GM12878 (cell line): ENCODE measurements at regions not wholly inside any gene's neighbourhood (a gene's known extent, or its start where the extent isn't known, plus 50 kb on each side); places are given as distances from the start of the nearest gene placed in this dataset.

Experiments
- ATAC-seq: fragments of 200-7000 bp; cut with Tn5 transposase; 3 replicates; pipeline ENCODE4 v1.9.1; 2020; ENCODE audit warnings: mild to moderate bottlenecking, moderate library complexity
- BruUV-seq: library from RNA; stranded (reverse); fragments of 400-500 nt; replicated peaks from 2 replicates; lab custom pipeline; 2021; lab: Mats Ljungman, UMichigan
- CTCF ChIA-PET: fragments of 300-600 bp; sonication (Branson Sonifier 250); formaldehyde crosslinking; extraction: SDS; loops from one replicate; lab custom pipeline; 2021; ENCODE audit warnings: inconsistent platforms; lab: Yijun Ruan, JAX
- POLR2A ChIA-PET: fragments of 350-600 bp; formaldehyde crosslinking; extraction: SDS; loops from one replicate; lab custom pipeline; 2021; ENCODE audit warnings: inconsistent platforms; lab: Charles Lee
- RAD21 ChIA-PET: fragments of 300-600 bp; sonication (Branson Sonifier 250); formaldehyde crosslinking; loops from one replicate; lab custom pipeline; 2023; ENCODE audit warnings: antibody characterized with exemption; ENCODE audit not compliant: unreplicated experiment; lab: Charles Lee
- SMC1A ChIA-PET: fragments of 300-600 bp; sonication (Branson Sonifier 250); formaldehyde crosslinking; loops from one replicate; lab custom pipeline; 2023; ENCODE audit not compliant: unreplicated experiment, uncharacterized antibody; lab: Charles Lee
- DNase-seq: peaks from one replicate; pipeline ENCODE4 v3.0.0-alpha.2; 2011; ENCODE audit warnings: low read depth, low spot score
- FAIRE-seq: peaks from 3 replicates; lab custom pipeline; 2011; peaks lifted over from hg19 to GRCh38; lab: Jason Lieb, UNC
- H2AFZ ChIP-seq: 2 replicates; pipeline ENCODE4 v1.6.0; 2011; ENCODE audit warnings: low read depth, low read length, control low read depth; ENCODE audit not compliant: control insufficient read depth
- H3K27ac ChIP-seq: 2 replicates; pipeline ENCODE4 v1.5.1; 2011; ENCODE audit warnings: control low read depth; ENCODE audit not compliant: control insufficient read depth, insufficient read depth
- H3K27me3 ChIP-seq, 2 experiments: replicated peaks in 1 of 2; 2 replicates each; pipeline versions ENCODE4 v1.6.0 to v1.6.1; 2011; ENCODE audit warnings: low read length in 1 of 2; ENCODE audit not compliant: control insufficient read depth in 2 of 2, insufficient read depth in 2 of 2
- H3K36me3 ChIP-seq, 2 experiments: 2 replicates each; pipeline ENCODE4 v1.5.1; 2011; ENCODE audit warnings: low read length in 1 of 2; ENCODE audit not compliant: control insufficient read depth in 2 of 2, insufficient read depth in 2 of 2
- H3K4me1 ChIP-seq: 2 replicates; pipeline ENCODE4 v1.6.1; 2011; ENCODE audit warnings: mild to moderate bottlenecking, low read length, moderate library complexity, mixed read lengths; ENCODE audit not compliant: control insufficient read depth, insufficient read depth
- H3K4me2 ChIP-seq: 2 replicates; pipeline ENCODE4 v1.6.0; 2011; ENCODE audit warnings: control low read depth; ENCODE audit not compliant: control insufficient read depth, insufficient read depth
- H3K4me3 ChIP-seq: fragments of 200-600 bp; sonication (generic); 2 replicates; pipeline ENCODE4 v1.5.1; 2016
- H3K79me2 ChIP-seq: 2 replicates; pipeline ENCODE4 v1.6.0; 2011; ENCODE audit warnings: low read length; ENCODE audit not compliant: control insufficient read depth, insufficient read depth
- H3K9ac ChIP-seq: 2 replicates; pipeline ENCODE4 v1.8.0; 2011; ENCODE audit warnings: low read length, control low read depth, mixed read lengths; ENCODE audit not compliant: control insufficient read depth, insufficient read depth
- H3K9me3 ChIP-seq: replicated peaks from 3 replicates; pipeline ENCODE4 v1.5.1; 2011; ENCODE audit warnings: mild to moderate bottlenecking, low read length; ENCODE audit not compliant: control insufficient read depth, insufficient read depth
- H4K20me1 ChIP-seq: 2 replicates; pipeline ENCODE4 v1.6.0; 2011; ENCODE audit not compliant: control insufficient read depth, insufficient read depth
- BHLHE40 ChIP-seq, 2 experiments: fragments of 450-650 bp in 1 of 2; IDR thresholded peaks; 2 replicates each; pipeline ENCODE4 v1.6.1; 2011 to 2017; ENCODE audit warnings: low read depth in 2 of 2, borderline replicate concordance in 1 of 2, improper control_type of control experiment in 1 of 2, low read length in 1 of 2, mild to moderate bottlenecking in 1 of 2
- CBFB ChIP-seq: IDR thresholded peaks from 2 replicates; pipeline ENCODE4 v1.6.1; 2016; ENCODE audit warnings: antibody characterized with exemption, low read depth
- E2F4 ChIP-seq: IDR thresholded peaks from 2 replicates; pipeline ENCODE4 v1.6.1; 2012; ENCODE audit warnings: low read depth, low read length, improper control_type of control experiment
- ESRRA ChIP-seq: IDR thresholded peaks from 2 replicates; pipeline ENCODE4 v1.6.1; 2012; ENCODE audit warnings: mild to moderate bottlenecking, low read length, improper control_type of control experiment
- EZH2 ChIP-seq: IDR thresholded peaks from 2 replicates; pipeline ENCODE4 v1.6.1; 2012; ENCODE audit warnings: low read depth, mild to moderate bottlenecking, control low read depth, inconsistent platforms, low read length, borderline replicate concordance; ENCODE audit not compliant: control insufficient read depth
- IKZF2 ChIP-seq, 2 experiments: fragments of 450-650 bp; IDR thresholded peaks; 2 replicates each; pipeline ENCODE4 v1.6.1; 2017; ENCODE audit warnings: mild to moderate bottlenecking in 2 of 2, moderate library complexity in 2 of 2
- JUNB ChIP-seq: IDR thresholded peaks from 2 replicates; pipeline ENCODE4 v1.6.1; 2016; ENCODE audit warnings: antibody characterized with exemption, mild to moderate bottlenecking
- MLLT1 ChIP-seq: fragments of 450-650 bp; IDR thresholded peaks from 2 replicates; pipeline ENCODE4 v1.6.1; 2016; ENCODE audit warnings: mild to moderate bottlenecking
- NR2F1 ChIP-seq: fragments of 450-650 bp; conservative IDR thresholded peaks from 2 replicates; pipeline ENCODE4 v1.6.1; 2017; ENCODE audit warnings: mild to moderate bottlenecking
- SMARCA5 ChIP-seq: fragments of 450-650 bp; IDR thresholded peaks from 2 replicates; pipeline ENCODE4 v1.6.1; 2017; ENCODE audit warnings: mild to moderate bottlenecking
- SP1 ChIP-seq: IDR thresholded peaks from one replicate; pipeline ENCODE4 v1.6.1; 2011; ENCODE audit warnings: low read depth, low read length
- ZNF24 ChIP-seq: fragments of 450-650 bp; IDR thresholded peaks from 2 replicates; pipeline ENCODE4 v1.6.1; 2017; ENCODE audit warnings: antibody characterized with exemption, mild to moderate bottlenecking
- WGBS: methylation state at CpG from one replicate; pipeline ENCODE4 v1.1.6; 2016; ENCODE audit warnings: low lambda C conversion rate; ENCODE audit not compliant: insufficient replicate concordance, insufficient coverage; ENCODE audit errors: missing lambda C conversion rate; 5-methylcytosine and 5-hydroxymethylcytosine counted together
- in situ Hi-C: fragments of 300-500 bp; cut with MboI; formaldehyde crosslinking; loops from 9 replicates; pipeline ENCODE4 v1.14.3; 2018; ENCODE audit warnings: mixed read lengths
- intact Hi-C: fragments of 100-400 bp; cut with micrococcal nuclease; formaldehyde crosslinking; loops from one replicate; pipeline ENCODE4 v1.14.2; 2022; ENCODE audit not compliant: unreplicated experiment

GRCh38 chr15:38197553-38197952, 55.1 kb upstream of the SPRED1 start:
- DNase-seq = no peak
- Histone ChIP-seq H2AFZ (no peak overlapping the region), H3K4me1 (no peaks in the 10 kb centered on the region), H3K9ac (no peak overlapping the region), H3K27me3 (no peaks in the 10 kb centered on the region; a peak in 1 of 4 replicates), H3K36me3 (no peaks in the 10 kb centered on the region), H3K4me3 (no peak overlapping the region), H3K9me3 (no peaks in the 10 kb centered on the region), H3K79me2 (no peaks in the 10 kb centered on the region), H4K20me1 (no peaks in the 10 kb centered on the region), H3K27ac (no peak overlapping the region), H3K4me2 (no peak overlapping the region)
- CTCF ChIA-PET = no interaction called here
- intact Hi-C loops (no loop called here), in situ Hi-C loops (no loop called here)
- SMC1A ChIA-PET = no interaction called here
- RAD21 ChIA-PET = no interaction called here
- POLR2A ChIA-PET = no interaction called here
- no peak for TF ChIP-seq ESRRA
- no TSS peak for BruUV-seq
- no peak for ATAC-seq
- no peak for FAIRE-seq
- 16% methylated on average over 4 of the region's 4 CpGs for WGBS

GRCh38 chr15:38201714-38202113, 50.9 kb upstream of the SPRED1 start:
- in situ Hi-C loops (no loop called here), intact Hi-C loops (no loop called here)
- BruUV-seq = no TSS peak
- ChIA-PET CTCF (interaction anchor here (1.0 kb wide), 1 partner anchor 12 kb away, joined by 3 read pairs; no protein-coding TSS in a partner anchor), POLR2A (no interaction called here), RAD21 (no interaction called here), SMC1A (interaction anchor here (1.1 to 1.3 kb wide), 2 partner anchors 29 to 43 kb away, joined by 3 to 4 read pairs; no protein-coding TSS in a partner anchor)
- H4K20me1 ChIP-seq = no peaks in the 10 kb centered on the region
- H2AFZ ChIP-seq = no peak overlapping the region
- no peak overlapping the region for H3K9ac ChIP-seq
- no peak overlapping the region for H3K27ac ChIP-seq
- no peaks in the 10 kb centered on the region for H3K79me2 ChIP-seq
- no peaks in the 10 kb centered on the region for H3K36me3 ChIP-seq
- FAIRE-seq (no peak), DNase-seq (no peak), ATAC-seq (no peak)
- no peaks in the 10 kb centered on the region for H3K4me1 ChIP-seq
- no peaks in the 10 kb centered on the region for H3K9me3 ChIP-seq
- WGBS = 10% methylated on average over 3 of the region's 3 CpGs
- H3K4me3 ChIP-seq = no peak overlapping the region
- no peak for TF ChIP-seq BHLHE40 (IDR thresholded peaks at IDR 0.05; ENCODE audit: borderline replicate concordance in 1 of 2, low read depth in 2 of 2, low read length in 1 of 2)
- no peak for TF ChIP-seq ZNF24
- TF ChIP-seq MLLT1 = no peak
- no peak for TF ChIP-seq CBFB
- no peak for TF ChIP-seq JUNB
- no peak for TF ChIP-seq SP1
- no peak for TF ChIP-seq E2F4
- TF ChIP-seq SMARCA5 = no peak
- TF ChIP-seq IKZF2 (IDR thresholded peaks at IDR 0.05) = no peak
- TF ChIP-seq EZH2 = no peak
- TF ChIP-seq NR2F1 = no peak
- H3K27me3 ChIP-seq = no peaks in the 10 kb centered on the region; a peak in 1 of 4 replicates
- no peak overlapping the region for H3K4me2 ChIP-seq
